Calu3 (cell line): ENCODE measurements at regions not wholly inside any gene's neighbourhood (a gene's known extent, or its start where the extent isn't known, plus 50 kb on each side); places are given as distances from the start of the nearest gene placed in this dataset.

Experiments
- BruUV-seq: library from RNA; stranded (reverse); fragments of 400-500 nt; replicated peaks from 2 replicates; lab custom pipeline; 2021; lab: Mats Ljungman, UMichigan
- CTCF ChIA-PET: fragments of 300-600 bp; sonication (Branson Sonifier 250); formaldehyde crosslinking; loops from one replicate; lab custom pipeline; 2022; ENCODE audit warnings: antibody characterized with exemption; lab: Charles Lee
- DNase-seq: peaks from one replicate; pipeline ENCODE4 v3.0.0; 2022
- H3K27ac Mint-ChIP-seq: one replicate; pipeline ENCODE4 v1.8.0; 2022; ENCODE audit warnings: mixed read lengths; ENCODE audit not compliant: unreplicated experiment
- H3K27me3 Mint-ChIP-seq: one replicate; pipeline ENCODE4 v1.8.0; 2022; ENCODE audit warnings: mixed read lengths; ENCODE audit not compliant: unreplicated experiment
- H3K36me3 Mint-ChIP-seq: one replicate; pipeline ENCODE4 v1.8.0; 2022; ENCODE audit warnings: mild to moderate bottlenecking, moderate library complexity, mixed read lengths; ENCODE audit not compliant: insufficient read depth, unreplicated experiment
- H3K4me1 Mint-ChIP-seq: one replicate; pipeline ENCODE4 v1.8.0; 2022; ENCODE audit warnings: mild to moderate bottlenecking, low read depth, mixed read lengths; ENCODE audit not compliant: unreplicated experiment
- H3K4me3 Mint-ChIP-seq: one replicate; pipeline ENCODE4 v1.8.0; 2022; ENCODE audit warnings: mild to moderate bottlenecking, low read depth, moderate library complexity, mixed read lengths; ENCODE audit not compliant: unreplicated experiment
- H3K9me3 Mint-ChIP-seq: one replicate; pipeline ENCODE4 v1.8.0; 2022; ENCODE audit warnings: low read depth, mixed read lengths; ENCODE audit not compliant: unreplicated experiment
- CTCF ChIP-seq: fragments of 200-600 bp; IDR thresholded peaks from one replicate; pipeline ENCODE4 v1.8.0; 2022; ENCODE audit warnings: antibody characterized with exemption; ENCODE audit not compliant: unreplicated experiment
- intact Hi-C: fragments of 100-400 bp; cut with micrococcal nuclease; formaldehyde crosslinking; loops from one replicate; pipeline ENCODE4 v1.10.0; 2022; ENCODE audit not compliant: unreplicated experiment

GRCh38 chr3:82939491-82940097 lies 1178.1 kb upstream of the GBE1 start:
- H3K36me3 Mint-ChIP-seq = no peaks in the 10 kb centered on the region
- H3K9me3 Mint-ChIP-seq = peaks cover 3% of the 10 kb centered on the region
- BruUV-seq = no TSS peak
- no peaks in the 10 kb centered on the region for H3K4me1 Mint-ChIP-seq
- no peaks in the 10 kb centered on the region for H3K27me3 Mint-ChIP-seq
- DNase-seq = no peak
- CTCF ChIA-PET = no interaction called here
- TF ChIP-seq CTCF = no peak
- H3K27ac Mint-ChIP-seq = no peak overlapping the region
- intact Hi-C loops = no loop called here
- no peak overlapping the region for H3K4me3 Mint-ChIP-seq

- no peak for TF ChIP-seq CTCF
- no peaks in the 10 kb centered on the region for H3K4me1 Mint-ChIP-seq
- H3K27ac Mint-ChIP-seq = no peak overlapping the region
- CTCF ChIA-PET = no interaction called here
- no peaks in the 10 kb centered on the region for H3K27me3 Mint-ChIP-seq
- H3K36me3 Mint-ChIP-seq = no peaks in the 10 kb centered on the region
- intact Hi-C loops = no loop called here
- H3K9me3 Mint-ChIP-seq = no peaks in the 10 kb centered on the region
- no TSS peak for BruUV-seq
- H3K4me3 Mint-ChIP-seq = no peak overlapping the region
- no peak for DNase-seq
These were observed 1177.4 kb upstream of the GBE1 start for GRCh38 chr3:82938821-82939328.

- no peak for TF ChIP-seq CTCF
- no peak for DNase-seq
- no peaks in the 10 kb centered on the region for H3K27me3 Mint-ChIP-seq
- no peak overlapping the region for H3K27ac Mint-ChIP-seq
- CTCF ChIA-PET = no interaction called here
- H3K4me1 Mint-ChIP-seq = no peaks in the 10 kb centered on the region
- no peak overlapping the region for H3K4me3 Mint-ChIP-seq
- no TSS peak for BruUV-seq
- no peaks in the 10 kb centered on the region for H3K36me3 Mint-ChIP-seq
- H3K9me3 Mint-ChIP-seq = no peaks in the 10 kb centered on the region
- intact Hi-C loops = no loop called here
These were observed 1166.1 kb upstream of the GBE1 start for GRCh38 chr3:82927309-82928253.

- no peak for TF ChIP-seq CTCF
- Mint-ChIP-seq H3K4me3 (no peak overlapping the region), H3K27ac (no peak overlapping the region), H3K4me1 (no peaks in the 10 kb centered on the region), H3K27me3 (no peaks in the 10 kb centered on the region), H3K9me3 (peaks cover 2% of the 10 kb centered on the region), H3K36me3 (no peaks in the 10 kb centered on the region)
- CTCF ChIA-PET = no interaction called here
- DNase-seq = no peak
- intact Hi-C loops = no loop called here
- no TSS peak for BruUV-seq
These were observed 1129.6 kb upstream of the GBE1 start for GRCh38 chr3:82891028-82891427.
